Stimulated activated naive CD8-positive, alpha-beta T cell treated with anti-CD3 and anti-CD28 coated beads, Interleukin-15, Interleukin-2, amounts not matched to agents 100 ng/mL and 50 ng/mL, for 24 hours (primary cell): ENCODE measurements at regions not wholly inside any gene's neighbourhood (a gene's known extent, or its start where the extent isn't known, plus 50 kb on each side); places are given as distances from the start of the nearest gene placed in this dataset.

ENCODE experiments used
- H3K27ac Mint-ChIP-seq: one replicate; pipeline ENCODE4 v1.8.0; 2021; ENCODE audit warnings: mild to moderate bottlenecking, mixed read lengths
- H3K27me3 Mint-ChIP-seq: one replicate; pipeline ENCODE4 v1.8.0; 2021; ENCODE audit warnings: mixed read lengths
- H3K36me3 Mint-ChIP-seq: one replicate; pipeline ENCODE4 v1.8.0; 2021; ENCODE audit warnings: low read depth, mixed read lengths
- H3K4me1 Mint-ChIP-seq: one replicate; pipeline ENCODE4 v1.8.0; 2021; ENCODE audit warnings: low read depth, mixed read lengths
- H3K4me3 Mint-ChIP-seq: one replicate; pipeline ENCODE4 v1.8.0; 2021; ENCODE audit warnings: mild to moderate bottlenecking, mixed read lengths
- H3K9me3 Mint-ChIP-seq: one replicate; pipeline ENCODE4 v1.8.0; 2021; ENCODE audit warnings: mixed read lengths

DNA sequence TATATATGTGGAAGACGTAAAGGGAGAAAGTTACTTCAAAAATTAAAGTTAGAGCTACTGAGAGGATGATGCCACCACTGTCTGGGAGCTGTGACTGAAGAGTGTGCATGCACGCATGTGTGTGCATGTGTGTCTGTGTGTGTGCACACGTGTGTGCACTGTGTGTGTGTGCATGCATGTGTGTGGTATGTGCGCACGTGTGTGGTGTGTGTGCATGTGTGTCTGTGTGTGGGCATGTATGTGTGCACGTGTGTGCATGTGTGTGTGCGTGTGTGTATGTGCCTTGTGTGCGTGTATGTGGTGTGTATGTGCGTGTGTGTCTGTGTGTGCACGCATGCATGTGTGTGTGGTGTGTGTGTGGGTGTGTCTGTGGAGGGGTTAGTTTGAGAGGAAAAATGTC lies 473.4 kb downstream of the CMPK2 start:
- Mint-ChIP-seq H3K27ac (no peak overlapping the region), H3K27me3 (no peaks in the 10 kb centered on the region)

DNA sequence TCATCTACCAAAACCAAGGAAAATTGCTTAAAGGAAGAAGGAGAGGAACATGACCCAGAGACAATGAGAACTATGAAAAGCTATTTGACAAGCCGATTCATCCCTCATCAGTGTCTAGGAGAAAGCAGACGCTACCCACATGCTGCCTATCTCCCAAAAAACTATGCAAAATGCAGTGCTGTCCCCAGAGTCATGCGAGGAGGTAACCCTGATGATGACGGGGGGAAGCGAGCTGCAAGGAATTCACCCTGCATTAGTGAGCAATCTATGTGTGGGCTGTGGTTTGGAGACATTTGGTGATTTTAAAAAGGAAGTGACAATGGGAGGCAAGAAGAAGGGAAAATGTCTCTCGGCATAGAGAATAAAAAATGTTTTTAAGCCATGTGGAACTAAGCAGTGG lies 472.7 kb downstream of the CMPK2 start:
- Mint-ChIP-seq H3K9me3 (peaks cover 9% of the 10 kb centered on the region), H3K4me3 (no peak overlapping the region), H3K4me1 (no peaks in the 10 kb centered on the region), H3K27ac (no peak overlapping the region), H3K36me3 (no peaks in the 10 kb centered on the region), H3K27me3 (no peaks in the 10 kb centered on the region)

More for the DNA sequence above, 473.4 kb downstream of the CMPK2 start:
- no peaks in the 10 kb centered on the region for H3K4me1 Mint-ChIP-seq
- no peak overlapping the region for H3K4me3 Mint-ChIP-seq
- peaks cover 9% of the 10 kb centered on the region for H3K9me3 Mint-ChIP-seq
- H3K36me3 Mint-ChIP-seq = no peaks in the 10 kb centered on the region

DNA sequence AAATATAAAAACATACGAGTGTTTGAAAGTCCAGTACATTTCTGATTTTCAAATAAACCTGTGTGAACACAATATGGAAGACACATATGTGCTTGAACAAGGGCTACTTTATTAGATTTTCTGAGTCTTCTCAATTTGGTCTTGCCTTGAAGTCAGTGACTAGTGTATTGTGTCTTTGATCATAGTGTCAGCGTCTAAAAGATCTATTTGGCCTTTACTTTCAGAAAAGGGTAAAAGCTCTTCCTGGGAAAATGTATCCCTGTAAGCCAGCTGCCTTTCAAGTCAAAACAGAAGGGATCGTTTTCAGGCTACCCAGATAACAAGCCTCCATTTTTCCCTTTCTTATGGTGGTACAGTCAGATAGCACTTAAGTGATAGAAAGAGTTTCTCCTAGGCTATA lies 471.9 kb downstream of the CMPK2 start:
- no peaks in the 10 kb centered on the region for H3K36me3 Mint-ChIP-seq
- no peaks in the 10 kb centered on the region for H3K27me3 Mint-ChIP-seq
- H3K27ac Mint-ChIP-seq = no peak overlapping the region
- H3K9me3 Mint-ChIP-seq = peaks cover 9% of the 10 kb centered on the region
- no peak overlapping the region for H3K4me3 Mint-ChIP-seq
- H3K4me1 Mint-ChIP-seq = no peaks in the 10 kb centered on the region

DNA sequence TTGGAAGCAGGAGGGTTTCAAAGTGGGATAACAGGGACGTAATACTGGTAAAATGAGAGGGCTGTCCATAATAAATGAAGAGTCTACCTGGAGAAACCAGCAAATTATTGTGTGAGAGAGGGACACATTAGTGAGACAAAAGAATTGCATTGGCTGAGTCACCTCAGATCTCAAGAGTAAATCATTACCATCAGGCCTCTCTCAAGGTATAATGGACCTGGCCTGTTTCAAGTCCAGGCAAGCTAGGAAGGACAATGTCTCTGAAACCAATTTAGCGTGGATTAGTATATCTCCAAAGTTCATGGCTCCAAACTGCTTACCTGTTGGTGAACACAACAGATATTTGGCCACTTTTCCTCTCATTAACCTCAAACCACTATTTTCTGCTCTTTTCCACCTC lies 471.4 kb downstream of the CMPK2 start:
- H3K4me1 Mint-ChIP-seq = no peaks in the 10 kb centered on the region
- no peaks in the 10 kb centered on the region for H3K27me3 Mint-ChIP-seq
- peaks cover 9% of the 10 kb centered on the region for H3K9me3 Mint-ChIP-seq
- no peak overlapping the region for H3K4me3 Mint-ChIP-seq
- no peak overlapping the region for H3K27ac Mint-ChIP-seq
- no peaks in the 10 kb centered on the region for H3K36me3 Mint-ChIP-seq

DNA sequence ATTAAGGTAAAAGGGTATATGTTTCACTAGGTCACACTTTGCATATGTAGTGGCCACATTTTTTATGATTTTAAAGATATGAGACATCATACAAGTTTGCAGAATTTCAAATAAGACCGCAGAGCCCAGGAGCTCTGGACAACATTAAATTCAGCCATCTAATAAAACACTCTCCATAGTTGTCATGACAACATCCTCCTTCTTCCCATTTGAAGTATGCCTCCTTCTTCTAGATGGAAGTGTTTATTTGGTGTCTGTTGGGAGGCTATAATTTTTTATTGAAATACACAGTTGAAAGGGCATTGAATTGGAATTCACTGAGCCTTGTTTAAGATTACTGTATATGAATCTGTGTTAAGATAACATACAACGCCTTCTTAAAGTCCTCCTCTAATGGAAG lies 467.3 kb downstream of the CMPK2 start:
- H3K4me3 Mint-ChIP-seq = no peak overlapping the region
- H3K27ac Mint-ChIP-seq = no peak overlapping the region
- no peaks in the 10 kb centered on the region for H3K4me1 Mint-ChIP-seq
- H3K36me3 Mint-ChIP-seq = no peaks in the 10 kb centered on the region
- H3K9me3 Mint-ChIP-seq = no peaks in the 10 kb centered on the region
- H3K27me3 Mint-ChIP-seq = no peaks in the 10 kb centered on the region

DNA sequence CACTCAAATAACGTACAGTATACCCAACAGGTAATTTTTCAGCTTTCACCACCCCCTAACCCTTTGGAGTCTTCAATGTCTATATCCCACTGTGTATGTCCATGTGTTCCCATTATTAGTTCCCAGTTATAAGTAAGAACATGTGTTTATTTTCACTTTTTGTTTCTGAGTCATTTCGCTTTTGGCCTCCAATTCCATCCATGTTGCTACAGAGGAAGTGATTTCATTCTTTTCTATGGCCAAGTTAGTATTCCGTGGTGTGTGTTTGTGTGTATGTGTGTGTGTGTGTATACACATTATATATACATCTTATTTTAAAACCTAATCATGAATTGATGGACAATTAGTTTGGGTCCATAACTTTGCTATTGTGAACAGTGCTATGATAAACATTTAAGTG lies 464.4 kb downstream of the CMPK2 start:
- no peaks in the 10 kb centered on the region for H3K36me3 Mint-ChIP-seq
- no peak overlapping the region for H3K27ac Mint-ChIP-seq
- no peaks in the 10 kb centered on the region for H3K4me1 Mint-ChIP-seq
- H3K4me3 Mint-ChIP-seq = no peak overlapping the region
- H3K27me3 Mint-ChIP-seq = no peaks in the 10 kb centered on the region
- H3K9me3 Mint-ChIP-seq = no peaks in the 10 kb centered on the region

DNA sequence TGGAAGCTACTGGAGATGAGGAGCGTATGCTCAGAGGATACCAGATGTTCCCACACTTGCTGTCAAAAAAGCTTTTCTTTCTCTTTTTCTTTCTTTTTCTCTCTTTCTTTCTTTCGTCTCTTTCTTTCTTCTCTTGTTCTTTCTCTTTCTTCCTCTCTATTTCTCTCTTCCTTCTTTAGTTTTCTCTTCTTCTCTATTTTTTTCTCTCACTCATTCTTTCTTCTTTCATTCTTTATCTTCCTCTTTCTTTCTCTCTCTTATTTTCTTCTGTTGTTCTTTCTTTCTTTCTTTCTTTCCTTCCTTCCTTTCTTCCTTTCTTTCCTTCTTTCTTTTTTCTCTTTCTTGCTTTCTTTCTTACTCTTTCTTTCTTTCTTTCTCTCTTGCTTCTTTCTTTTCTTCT lies 457.6 kb downstream of the CMPK2 start:
- Mint-ChIP-seq H3K36me3 (no peaks in the 10 kb centered on the region), H3K9me3 (no peaks in the 10 kb centered on the region), H3K27ac (no peak overlapping the region), H3K27me3 (no peaks in the 10 kb centered on the region), H3K4me3 (no peak overlapping the region), H3K4me1 (no peaks in the 10 kb centered on the region)

DNA sequence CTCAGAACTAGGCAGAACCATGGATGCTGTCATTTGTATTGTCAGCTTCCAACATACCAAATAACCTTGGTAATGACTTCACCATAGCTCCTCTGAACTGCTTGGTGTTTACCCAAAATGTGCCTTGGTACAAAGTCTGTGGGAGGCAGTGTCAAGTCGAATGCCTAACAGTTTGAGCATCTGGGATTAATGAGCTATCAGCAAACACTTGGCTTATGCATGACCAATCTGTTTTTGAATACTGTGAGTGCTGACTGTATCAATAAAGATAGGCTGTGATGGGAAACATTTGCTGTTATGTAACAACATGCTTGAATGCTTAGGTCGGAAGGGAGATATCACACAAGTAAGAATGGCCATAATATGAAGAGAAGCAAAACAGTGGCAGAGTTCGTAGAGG lies 455.4 kb downstream of the CMPK2 start:
- Mint-ChIP-seq H3K27ac (no peak overlapping the region), H3K4me3 (no peak overlapping the region), H3K4me1 (no peaks in the 10 kb centered on the region), H3K36me3 (no peaks in the 10 kb centered on the region), H3K9me3 (no peaks in the 10 kb centered on the region), H3K27me3 (no peaks in the 10 kb centered on the region)

DNA sequence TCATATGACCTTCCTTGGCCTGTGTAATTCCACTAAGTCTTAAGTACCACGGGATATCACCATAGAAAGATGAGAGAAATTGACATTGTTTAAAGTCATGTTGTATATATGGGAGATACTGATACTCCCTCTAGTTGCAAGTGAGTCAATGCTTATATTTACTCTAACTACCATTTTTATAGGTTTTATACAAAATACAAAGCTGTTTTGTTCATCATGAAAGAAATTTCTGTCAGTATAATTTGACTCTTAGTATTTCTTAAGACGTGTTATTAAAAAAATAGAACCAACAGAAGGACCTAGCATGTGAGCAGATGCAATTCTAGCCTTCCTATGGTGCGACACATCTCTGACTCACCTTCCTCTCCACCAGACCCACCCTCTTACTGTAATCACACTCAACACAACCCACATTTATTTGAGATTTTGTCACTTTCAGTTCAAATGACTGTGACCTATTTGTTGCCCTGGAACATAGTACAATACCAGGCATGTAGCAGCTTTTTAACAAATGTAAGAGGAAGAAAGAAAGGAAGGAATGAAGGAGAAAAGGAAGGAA lies 453.1 kb downstream of the CMPK2 start:
- Mint-ChIP-seq H3K36me3 (no peaks in the 10 kb centered on the region), H3K9me3 (no peaks in the 10 kb centered on the region), H3K4me1 (no peaks in the 10 kb centered on the region), H3K27me3 (no peaks in the 10 kb centered on the region), H3K27ac (no peak overlapping the region), H3K4me3 (no peak overlapping the region)

DNA sequence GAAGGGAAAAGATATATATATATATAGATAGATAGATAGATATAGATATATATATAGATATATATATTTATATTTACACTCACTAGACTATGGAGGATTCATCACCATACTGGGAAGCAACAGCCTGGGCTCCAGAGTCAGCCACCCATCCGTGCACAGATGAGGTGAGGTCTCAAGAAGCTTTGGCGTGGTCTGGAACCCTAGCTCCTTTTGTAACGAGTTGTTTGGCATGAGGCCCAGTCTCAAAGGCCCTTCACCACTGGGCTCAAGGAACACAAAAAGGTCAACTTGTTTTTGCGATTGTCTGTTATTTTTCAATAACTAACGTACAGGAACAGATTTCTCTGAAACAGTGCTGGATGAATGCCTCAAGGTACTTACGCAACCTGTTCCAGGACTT lies 448.7 kb downstream of the CMPK2 start:
- Mint-ChIP-seq H3K27me3 (no peaks in the 10 kb centered on the region), H3K4me1 (no peaks in the 10 kb centered on the region), H3K36me3 (no peaks in the 10 kb centered on the region), H3K9me3 (no peaks in the 10 kb centered on the region), H3K27ac (no peak overlapping the region), H3K4me3 (no peak overlapping the region)

DNA sequence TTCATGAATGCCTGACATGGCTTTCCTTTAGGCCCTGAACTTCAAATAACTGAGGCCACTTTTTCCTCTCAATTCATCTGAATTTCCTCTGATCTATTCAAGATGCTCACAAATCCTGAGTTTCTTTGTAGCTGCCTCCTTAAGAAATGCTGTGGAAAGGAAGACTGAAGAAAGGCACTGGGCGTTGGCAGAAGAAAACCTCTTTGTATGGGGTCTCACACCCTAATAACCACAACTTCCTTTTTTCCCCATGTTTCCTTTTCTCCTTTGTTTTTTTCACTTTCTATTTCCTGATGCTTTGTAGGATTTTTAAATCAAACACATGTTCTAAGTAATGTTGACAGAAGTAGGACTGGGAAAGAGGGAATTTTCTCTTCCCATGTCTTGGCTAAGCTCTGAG lies 447.4 kb downstream of the CMPK2 start:
- no peaks in the 10 kb centered on the region for H3K36me3 Mint-ChIP-seq
- H3K4me1 Mint-ChIP-seq = no peaks in the 10 kb centered on the region
- H3K9me3 Mint-ChIP-seq = no peaks in the 10 kb centered on the region
- no peak overlapping the region for H3K4me3 Mint-ChIP-seq
- no peaks in the 10 kb centered on the region for H3K27me3 Mint-ChIP-seq
- no peak overlapping the region for H3K27ac Mint-ChIP-seq

DNA sequence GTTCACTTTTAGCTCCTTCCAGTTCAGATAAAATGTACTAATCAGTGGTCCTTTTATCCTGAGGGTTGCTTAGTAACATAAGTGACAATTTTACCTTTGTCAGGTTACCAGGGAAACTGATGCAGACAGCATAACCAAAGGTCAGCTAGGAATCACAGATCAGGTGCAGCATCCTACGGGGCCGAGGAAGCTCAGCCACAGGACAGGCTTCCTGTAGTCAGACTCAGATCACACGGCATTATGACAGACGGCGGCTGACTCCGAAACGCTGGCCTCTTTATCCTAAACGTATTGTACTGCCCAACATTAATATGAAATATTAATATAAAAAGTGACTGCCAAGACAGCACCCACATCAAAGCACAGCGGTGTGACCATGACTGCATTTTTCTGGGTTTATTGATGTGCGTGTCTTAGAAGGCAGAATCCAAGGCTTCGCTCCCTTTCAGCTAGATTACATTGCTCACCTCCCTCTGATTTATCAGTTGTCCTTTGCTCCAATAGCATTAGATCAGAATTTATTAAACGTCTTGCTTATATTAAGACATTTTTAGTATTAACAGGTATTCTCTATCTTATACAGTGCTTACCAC lies 444.5 kb downstream of the CMPK2 start:
- Mint-ChIP-seq H3K9me3 (no peaks in the 10 kb centered on the region), H3K4me1 (no peaks in the 10 kb centered on the region), H3K27ac (no peak overlapping the region), H3K27me3 (no peaks in the 10 kb centered on the region), H3K4me3 (no peak overlapping the region), H3K36me3 (no peaks in the 10 kb centered on the region)

DNA sequence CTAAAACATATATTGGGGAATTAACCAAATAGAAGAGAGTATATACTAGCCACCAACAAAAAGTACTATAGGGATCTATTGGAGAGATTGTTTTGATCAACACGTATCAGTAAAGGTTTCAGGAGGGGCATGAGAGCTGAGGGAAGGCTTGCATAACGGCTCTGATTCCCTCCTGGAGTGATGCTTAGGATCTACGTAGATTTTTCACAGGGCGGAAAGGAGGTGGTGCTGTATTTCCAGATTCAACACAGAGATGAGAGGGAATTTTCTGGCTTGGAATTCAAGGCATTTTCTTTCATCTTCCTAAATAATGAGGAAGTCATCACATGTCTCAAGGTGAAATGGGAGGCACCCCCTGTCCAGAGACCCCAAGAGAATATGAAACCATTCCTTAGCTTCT lies 443.8 kb downstream of the CMPK2 start:
- Mint-ChIP-seq H3K36me3 (no peaks in the 10 kb centered on the region), H3K27ac (no peak overlapping the region), H3K9me3 (peaks cover under 1% of the 10 kb centered on the region), H3K4me1 (no peaks in the 10 kb centered on the region), H3K4me3 (no peak overlapping the region), H3K27me3 (no peaks in the 10 kb centered on the region)

DNA sequence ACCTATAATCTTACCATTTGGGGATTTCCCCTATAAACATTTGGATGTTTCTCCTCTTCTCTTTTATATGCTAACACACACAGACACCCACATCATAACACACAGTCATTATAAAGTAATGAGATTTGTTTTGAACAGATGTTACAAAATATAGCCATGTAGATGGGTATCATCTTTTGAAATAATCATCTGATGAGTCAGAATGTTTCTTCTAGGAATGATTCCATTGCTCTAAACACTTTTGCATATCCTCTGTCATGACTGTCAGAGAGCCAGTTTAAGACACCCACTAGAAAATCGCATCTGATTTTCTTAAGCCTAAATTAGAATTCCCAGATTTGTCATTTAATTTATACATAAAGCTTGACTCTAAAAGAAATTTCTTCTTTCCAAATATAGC lies 442.6 kb downstream of the CMPK2 start:
- Mint-ChIP-seq H3K9me3 (peaks cover 5% of the 10 kb centered on the region), H3K27me3 (no peaks in the 10 kb centered on the region), H3K4me3 (no peak overlapping the region), H3K36me3 (no peaks in the 10 kb centered on the region), H3K27ac (no peak overlapping the region), H3K4me1 (no peaks in the 10 kb centered on the region)

DNA sequence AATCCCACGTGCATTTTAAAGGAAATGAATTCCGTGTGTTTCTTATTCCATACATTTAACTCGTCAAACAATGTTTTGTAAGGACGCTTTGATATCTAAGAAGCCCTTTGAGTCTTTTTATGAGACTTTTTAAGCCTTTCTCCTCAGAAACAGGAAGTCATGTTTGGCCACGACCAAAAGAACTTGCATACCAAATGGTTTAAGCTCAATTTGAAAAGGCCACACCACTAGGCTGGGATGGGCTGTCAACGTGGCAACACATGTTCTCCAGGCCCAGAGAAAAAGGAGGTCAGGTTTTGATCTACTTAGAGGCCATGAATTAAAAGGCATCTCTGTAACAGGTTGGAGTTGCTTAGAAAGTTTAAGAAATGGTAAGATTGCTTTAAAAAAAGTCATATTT lies 441.8 kb downstream of the CMPK2 start:
- no peak overlapping the region for H3K27ac Mint-ChIP-seq

DNA sequence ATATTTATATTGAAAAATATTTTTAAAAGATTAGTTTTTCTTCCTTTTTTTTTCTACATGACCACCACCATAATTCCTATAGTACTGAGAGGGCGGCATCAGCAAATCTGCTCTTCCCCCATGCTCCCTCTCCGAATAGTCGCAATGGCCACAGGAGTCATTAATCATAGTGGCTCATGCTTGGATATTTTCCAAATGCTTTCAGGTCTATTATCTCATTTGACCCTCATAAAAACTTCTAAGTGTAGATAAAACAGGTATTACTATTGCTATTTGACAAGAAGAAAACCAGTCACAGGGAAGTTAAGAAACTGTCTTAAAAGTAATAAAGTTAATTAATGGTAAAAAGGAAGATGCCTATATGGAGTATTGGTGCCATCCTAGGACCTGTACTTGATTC lies 440.7 kb downstream of the CMPK2 start:
- no peak overlapping the region for H3K27ac Mint-ChIP-seq
- no peak overlapping the region for H3K4me3 Mint-ChIP-seq
- H3K9me3 Mint-ChIP-seq = peaks cover 5% of the 10 kb centered on the region

More for the DNA sequence above, 441.8 kb downstream of the CMPK2 start:
- Mint-ChIP-seq H3K27me3 (no peaks in the 10 kb centered on the region), H3K4me1 (no peaks in the 10 kb centered on the region), H3K9me3 (peaks cover 5% of the 10 kb centered on the region), H3K36me3 (no peaks in the 10 kb centered on the region), H3K4me3 (no peak overlapping the region)

More for the DNA sequence above, 440.7 kb downstream of the CMPK2 start:
- Mint-ChIP-seq H3K27me3 (no peaks in the 10 kb centered on the region), H3K4me1 (no peaks in the 10 kb centered on the region), H3K36me3 (no peaks in the 10 kb centered on the region)
